ENCODE measurements at regions not wholly inside any gene's neighbourhood (a gene's known extent, or its start where the extent isn't known, plus 50 kb on each side); places are given as distances from the start of the nearest gene placed in this dataset.

- no peak for DNase-seq (ENCODE audit: low read depth)
These were observed 96.9 kb downstream of the FAM76B start for GRCh38 chr11:95692526-95693260.

DNA sequence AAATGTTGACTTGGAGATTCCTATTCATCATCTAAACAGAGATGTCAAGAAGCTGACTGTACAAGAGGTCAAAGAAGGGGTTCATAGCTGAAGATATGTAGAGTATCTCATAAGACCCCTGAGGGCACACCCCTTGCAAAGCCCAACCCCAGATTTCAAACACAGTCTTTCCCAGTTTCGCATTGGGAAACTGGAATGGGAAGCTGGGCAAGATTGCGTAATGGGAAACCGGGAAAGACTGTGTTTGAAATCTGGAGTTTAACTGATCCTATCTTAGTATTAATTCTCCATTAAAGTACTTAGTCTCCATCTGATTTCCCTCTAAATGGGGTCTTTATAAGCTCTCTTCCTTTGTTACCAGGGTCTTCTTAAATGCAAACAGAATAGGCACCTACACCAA, 99.5 kb downstream of the FAM76B start:
- DNase-seq (ENCODE audit: low read depth): no peak

GRCh38 chr11:95688501-95689222, 100.9 kb downstream of the FAM76B start:
- DNase-seq (ENCODE audit: low read depth): no peak

DNA sequence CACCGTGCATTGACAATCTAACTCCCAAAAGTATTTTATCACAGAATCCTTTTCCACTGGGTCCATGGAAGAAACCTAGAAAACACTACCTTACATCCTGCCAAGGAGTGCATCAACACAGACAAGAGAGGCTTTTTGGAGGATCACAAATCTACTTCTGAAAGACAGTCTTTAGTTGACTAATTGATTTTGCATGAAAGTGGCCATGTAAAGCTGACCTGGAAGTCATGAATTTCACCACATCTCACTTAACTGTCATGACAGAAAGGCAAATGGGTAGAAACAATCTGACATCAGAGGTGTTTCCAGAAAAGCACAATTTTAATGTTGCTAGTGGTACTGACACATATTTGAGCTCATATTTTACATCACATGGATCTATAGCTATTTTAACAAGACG, 101.6 kb downstream of the FAM76B start:
- DNase-seq (ENCODE audit: low read depth): no peak

- DNase-seq (ENCODE audit: low read depth): no peak
These were observed 103.3 kb downstream of the FAM76B start for GRCh38 chr11:95686265-95686664.

DNA sequence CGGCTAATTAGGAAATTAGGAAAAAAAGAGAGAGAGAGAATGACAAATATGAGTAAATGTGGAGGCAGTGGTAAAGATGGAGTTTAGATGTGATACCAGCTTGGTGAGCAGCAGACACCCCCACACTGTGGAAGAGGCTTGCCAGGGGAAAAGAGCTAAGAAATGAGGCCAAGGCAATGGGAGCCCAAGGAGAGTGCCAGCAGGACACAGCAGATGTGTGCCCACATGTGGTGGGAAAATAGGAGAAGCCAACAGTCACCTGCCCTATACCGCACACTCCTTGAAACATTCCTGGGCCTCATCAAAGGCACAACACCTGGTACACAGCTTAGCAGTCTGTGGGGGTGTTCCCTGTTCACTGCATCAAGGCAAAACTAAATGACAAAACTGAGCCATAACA, 104.9 kb downstream of the FAM76B start:
- DNase-seq (ENCODE audit: low read depth): no peak

- DNase-seq (ENCODE audit: low read depth): no peak
These were observed 105.4 kb downstream of the FAM76B start for GRCh38 chr11:95684170-95684569.

- no peak for DNase-seq (ENCODE audit: low read depth)
These were observed 107.0 kb downstream of the FAM76B start for GRCh38 chr11:95682552-95682951.

- no peak for DNase-seq (ENCODE audit: low read depth)
These were observed 109.2 kb downstream of the FAM76B start for GRCh38 chr11:95680169-95680929.

GRCh38 chr11:95678988-95679387, 110.6 kb downstream of the FAM76B start:
- no peak for DNase-seq (ENCODE audit: low read depth)

DNA sequence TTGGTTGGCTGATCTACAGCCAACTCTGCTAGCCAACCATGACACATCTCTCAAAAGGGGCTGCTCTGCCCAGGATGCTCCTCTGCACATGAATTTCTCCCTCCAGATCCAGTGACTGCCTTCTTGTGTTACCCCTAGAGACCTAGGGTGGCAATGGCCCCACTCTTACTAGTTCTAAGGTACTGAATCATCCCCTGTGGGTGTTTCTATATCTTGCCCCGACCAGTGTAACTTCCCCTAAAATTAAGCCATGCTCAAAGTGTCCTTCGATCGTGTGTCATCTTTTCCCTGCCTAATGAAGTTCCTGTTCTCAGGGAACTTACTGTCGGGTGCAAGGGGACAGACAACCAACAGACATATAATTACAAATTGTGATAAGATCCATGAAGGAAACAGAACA, 113.3 kb downstream of the FAM76B start:
- no peak for DNase-seq (ENCODE audit: low read depth)

- DNase-seq (ENCODE audit: low read depth): no peak
These were observed 114.0 kb downstream of the FAM76B start for GRCh38 chr11:95675585-95675984.

DNA sequence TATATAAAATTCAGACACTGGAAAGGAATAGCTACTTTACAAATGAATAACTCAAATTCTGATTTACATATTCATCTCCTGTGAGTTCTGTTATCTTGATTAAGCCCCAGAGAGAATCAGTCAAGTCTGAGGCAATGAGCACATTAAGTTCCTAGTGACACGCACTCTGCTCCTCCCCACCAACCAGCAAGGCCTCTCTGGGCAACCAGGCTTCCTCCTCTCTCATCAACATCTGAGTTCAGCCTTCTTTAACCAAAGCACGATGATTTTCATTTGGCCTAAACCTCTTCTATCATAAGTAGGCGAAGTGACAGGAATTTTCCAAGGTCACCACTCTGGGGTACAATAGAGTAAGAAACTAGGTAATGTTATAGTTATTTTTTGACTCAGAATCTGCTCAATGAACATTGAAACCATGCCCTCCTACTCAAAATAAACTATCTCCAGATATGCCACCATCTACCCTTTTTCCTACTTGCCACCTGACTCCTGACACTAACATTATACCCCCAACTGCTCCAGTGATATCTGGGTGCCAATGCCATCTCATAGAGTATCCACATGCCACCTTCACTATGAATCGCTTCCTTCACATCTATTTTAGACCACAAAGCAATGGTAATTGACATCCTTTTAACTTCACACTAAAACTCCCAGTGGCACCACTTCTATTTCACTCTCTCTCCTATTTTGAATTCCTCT, 114.8 kb downstream of the FAM76B start:
- no peak for DNase-seq (ENCODE audit: low read depth)

DNA sequence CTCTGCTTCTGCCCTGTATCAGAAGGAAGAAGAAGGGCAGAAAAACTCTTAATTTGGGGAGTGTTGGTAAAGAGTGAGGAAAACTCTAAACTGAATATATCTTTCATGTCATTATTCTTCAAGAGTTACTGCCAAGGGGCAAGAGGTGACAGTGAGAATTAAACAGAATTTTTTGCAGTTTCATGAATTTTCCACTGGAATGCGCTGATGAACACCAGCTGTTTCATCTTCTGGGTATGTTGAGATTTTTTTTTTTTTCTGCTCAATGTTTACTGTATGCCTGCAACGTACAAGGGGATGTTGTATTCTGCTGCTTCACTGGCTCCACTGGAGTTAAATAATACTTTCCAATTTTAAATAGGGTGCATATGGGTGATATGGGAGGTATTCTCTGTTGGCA, 117.8 kb downstream of the FAM76B start:
- DNase-seq (ENCODE audit: low read depth): no peak

DNA sequence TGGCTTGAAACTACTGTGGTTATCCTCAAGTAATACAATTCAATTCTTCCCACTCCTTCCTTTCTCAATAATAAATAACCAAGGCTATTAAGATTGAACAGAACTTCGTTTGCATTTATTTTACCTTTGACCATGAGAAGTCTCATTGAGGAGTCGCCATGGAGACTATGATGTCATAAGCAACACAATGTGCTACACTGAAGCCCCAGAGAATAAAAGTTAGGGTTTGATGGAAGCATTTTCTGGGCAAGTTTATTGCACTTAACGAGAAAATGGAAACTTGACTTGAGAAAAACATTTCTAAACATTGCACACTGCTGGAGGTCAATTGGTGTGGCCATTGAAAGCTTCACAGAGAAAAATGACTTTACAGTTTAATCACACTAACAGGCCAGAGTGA, 121.5 kb downstream of the FAM76B start:
- no peak for DNase-seq (ENCODE audit: low read depth)

- DNase-seq (ENCODE audit: low read depth): no peak
These were observed 128.4 kb downstream of the FAM76B start for GRCh38 chr11:95661162-95661561.

DNA sequence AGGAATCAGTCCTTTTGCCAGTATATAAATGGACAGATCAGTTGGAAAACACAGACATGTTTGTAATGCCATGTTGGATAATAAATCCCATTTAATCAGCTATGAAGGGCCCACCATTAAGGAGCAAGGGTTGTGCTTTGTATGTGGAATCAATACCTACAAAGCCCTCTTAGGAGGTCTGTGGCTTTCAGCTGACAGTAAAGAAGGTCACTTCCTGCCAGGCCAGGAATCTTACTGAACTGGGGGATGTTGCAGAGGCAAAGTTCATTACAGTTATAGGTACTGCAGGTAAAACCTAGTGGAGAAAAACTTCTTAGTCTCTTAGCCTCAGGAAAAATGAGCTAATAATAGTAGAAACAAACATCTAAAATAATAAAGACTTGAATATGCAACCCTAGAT, 129.5 kb downstream of the FAM76B start:
- no peak for DNase-seq (ENCODE audit: low read depth)

DNA sequence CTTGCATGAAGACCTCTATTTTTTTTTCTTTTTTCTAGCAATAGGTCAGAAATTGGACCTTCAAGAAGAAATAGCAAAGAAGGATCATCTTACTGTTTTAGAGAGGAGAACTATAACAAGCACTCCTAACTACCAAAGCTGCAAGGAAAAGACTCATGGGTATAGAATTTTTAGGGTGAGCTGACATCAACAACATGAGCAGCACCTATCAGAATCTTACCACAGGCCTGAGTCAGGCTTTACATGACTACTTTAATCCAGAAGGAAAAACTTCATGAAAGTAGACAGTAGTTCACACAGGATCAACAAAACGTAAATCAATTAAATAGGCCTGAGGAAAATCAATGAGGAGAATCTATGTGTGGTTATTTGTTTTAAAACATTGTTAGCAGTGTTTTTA, 130.5 kb downstream of the FAM76B start:
- no peak for DNase-seq (ENCODE audit: low read depth)

- no peak for DNase-seq (ENCODE audit: low read depth)
These were observed 134.0 kb downstream of the FAM76B start for GRCh38 chr11:95655536-95655935.

GRCh38 chr11:95653680-95654079, 135.9 kb downstream of the FAM76B start:
- no peak for DNase-seq (ENCODE audit: low read depth)

DNA sequence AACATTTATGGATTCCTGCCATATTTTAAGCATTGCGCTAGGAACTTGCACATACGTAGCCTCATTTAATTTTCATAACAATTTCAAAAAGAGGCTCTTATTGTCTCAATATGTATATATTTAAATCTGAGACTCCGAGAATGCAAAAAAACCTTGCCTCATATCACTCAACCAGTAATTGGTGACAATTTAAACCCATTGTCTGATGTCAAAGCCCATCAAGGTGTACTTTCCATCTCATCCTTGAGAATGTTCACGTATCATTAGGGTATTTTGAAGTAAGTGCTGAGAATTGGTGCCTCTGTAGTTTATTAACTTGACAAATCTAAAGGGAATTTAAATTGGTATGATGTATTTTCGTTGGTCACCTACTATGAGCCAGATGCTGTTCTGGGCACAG, 136.5 kb downstream of the FAM76B start:
- no peak for DNase-seq (ENCODE audit: low read depth)

DNA sequence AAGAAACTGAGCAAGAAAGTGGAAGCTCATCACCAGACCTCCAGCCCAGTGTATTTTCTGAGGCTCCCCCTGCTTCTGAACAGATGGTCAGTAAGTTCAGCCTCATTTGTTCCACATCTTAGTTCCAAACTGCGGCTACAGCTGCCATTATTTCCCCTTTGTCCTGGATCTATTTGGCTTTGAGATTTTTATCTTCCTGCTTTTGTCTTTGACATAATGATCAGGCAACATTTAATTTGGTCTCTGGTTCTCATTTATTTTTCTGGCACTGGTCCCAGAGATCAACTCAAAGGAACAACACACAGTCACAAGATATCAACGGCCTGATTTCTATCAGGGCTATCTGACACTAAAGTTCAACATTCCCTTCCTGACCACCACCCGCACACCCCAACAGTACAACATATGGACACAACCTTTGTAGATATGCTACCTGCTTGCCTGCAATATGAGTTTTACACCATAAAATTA, 137.5 kb downstream of the FAM76B start:
- DNase-seq (ENCODE audit: low read depth): no peak

All from GM04504 (cell line).